ENCODE measurements at regions not wholly inside any gene's neighbourhood (a gene's known extent, or its start where the extent isn't known, plus 50 kb on each side); places are given as distances from the start of the nearest gene placed in this dataset.

GRCh38 chr15:45866616-45867015 lies 231.8 kb downstream of the SQOR start:
- Mint-ChIP-seq H3K27me3 (no peaks in the 10 kb centered on the region), H3K4me3 (ENCODE audit: low read depth) (no peak overlapping the region), H3K9me3 (ENCODE audit: low read depth) (peaks cover 3% of the 10 kb centered on the region), H3K4me1 (ENCODE audit: low read depth) (peaks cover 23% of the 10 kb centered on the region), H3K36me3 (ENCODE audit: insufficient read depth) (peaks cover 8% of the 10 kb centered on the region), H3K27ac (no peak overlapping the region)
- no peak for TF ChIP-seq CTCF (IDR thresholded peaks at IDR 0.05; ENCODE audit: unreplicated experiment)
- DNase-seq (ENCODE audit: low spot score, unreplicated experiment), result no peak

DNA sequence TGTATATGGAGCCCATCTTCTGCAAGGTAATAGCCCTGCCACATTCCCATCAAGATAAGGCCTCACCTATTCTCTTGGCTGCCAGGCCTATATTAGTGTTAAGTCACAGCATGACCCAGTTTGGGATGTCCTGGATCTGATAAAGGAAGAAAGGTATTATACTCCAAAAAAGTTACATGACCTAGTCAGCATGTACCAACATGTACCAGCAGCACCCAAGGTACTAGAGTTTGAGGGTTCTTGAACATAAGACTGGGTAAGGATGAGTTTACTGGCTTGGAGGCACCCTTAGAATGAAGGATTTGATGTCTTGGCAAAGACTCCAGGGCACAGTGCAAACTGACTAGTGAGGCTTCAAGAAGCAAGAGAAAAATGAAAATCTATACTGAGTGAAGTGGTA lies 232.5 kb downstream of the SQOR start:
- no peak for TF ChIP-seq CTCF (IDR thresholded peaks at IDR 0.05; ENCODE audit: unreplicated experiment)
- no peaks in the 10 kb centered on the region for H3K27me3 Mint-ChIP-seq
- H3K36me3 Mint-ChIP-seq (ENCODE audit: insufficient read depth), result peaks cover 11% of the 10 kb centered on the region
- H3K27ac Mint-ChIP-seq, result no peak overlapping the region
- no peak for DNase-seq (ENCODE audit: low spot score, unreplicated experiment)
- peaks cover 10% of the 10 kb centered on the region for H3K9me3 Mint-ChIP-seq (ENCODE audit: low read depth)
- no peak overlapping the region for H3K4me3 Mint-ChIP-seq (ENCODE audit: low read depth)
- H3K4me1 Mint-ChIP-seq (ENCODE audit: low read depth), result peaks cover 23% of the 10 kb centered on the region

DNA sequence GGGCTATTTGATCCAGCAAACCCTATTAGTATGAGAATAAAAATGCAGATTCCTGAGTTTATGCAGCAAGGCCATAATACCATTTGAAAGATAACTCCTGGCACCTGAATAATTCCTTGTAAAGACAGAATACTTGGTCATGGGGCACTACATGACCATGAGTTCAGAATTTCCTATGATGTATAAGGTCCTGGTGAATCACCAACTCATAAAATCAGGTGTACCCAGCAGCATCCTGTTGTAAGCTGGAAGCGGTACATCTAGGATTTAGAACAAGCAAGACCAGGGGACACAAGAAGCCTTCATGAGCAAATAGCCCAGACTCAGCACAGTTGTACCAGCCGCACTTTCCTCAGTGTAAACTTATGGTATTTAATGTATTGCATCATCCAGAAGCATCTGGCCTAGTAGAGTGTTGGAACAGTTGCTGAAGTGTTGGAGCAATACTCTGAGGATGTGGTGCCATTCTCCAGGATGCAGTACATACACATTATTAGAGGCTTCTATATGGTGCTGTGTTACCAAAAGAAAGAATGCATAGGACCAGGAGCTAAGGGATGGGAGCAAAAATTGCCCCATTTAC lies 233.4 kb downstream of the SQOR start:
- peaks cover 11% of the 10 kb centered on the region for H3K36me3 Mint-ChIP-seq (ENCODE audit: insufficient read depth)
- no peak overlapping the region for H3K27ac Mint-ChIP-seq
- peaks cover 16% of the 10 kb centered on the region for H3K9me3 Mint-ChIP-seq (ENCODE audit: low read depth)
- peaks cover 23% of the 10 kb centered on the region for H3K4me1 Mint-ChIP-seq (ENCODE audit: low read depth)
- no peaks in the 10 kb centered on the region for H3K27me3 Mint-ChIP-seq
- DNase-seq (ENCODE audit: low spot score, unreplicated experiment), result no peak
- no peak overlapping the region for H3K4me3 Mint-ChIP-seq (ENCODE audit: low read depth)
- TF ChIP-seq CTCF (IDR thresholded peaks at IDR 0.05; ENCODE audit: unreplicated experiment), result no peak

DNA sequence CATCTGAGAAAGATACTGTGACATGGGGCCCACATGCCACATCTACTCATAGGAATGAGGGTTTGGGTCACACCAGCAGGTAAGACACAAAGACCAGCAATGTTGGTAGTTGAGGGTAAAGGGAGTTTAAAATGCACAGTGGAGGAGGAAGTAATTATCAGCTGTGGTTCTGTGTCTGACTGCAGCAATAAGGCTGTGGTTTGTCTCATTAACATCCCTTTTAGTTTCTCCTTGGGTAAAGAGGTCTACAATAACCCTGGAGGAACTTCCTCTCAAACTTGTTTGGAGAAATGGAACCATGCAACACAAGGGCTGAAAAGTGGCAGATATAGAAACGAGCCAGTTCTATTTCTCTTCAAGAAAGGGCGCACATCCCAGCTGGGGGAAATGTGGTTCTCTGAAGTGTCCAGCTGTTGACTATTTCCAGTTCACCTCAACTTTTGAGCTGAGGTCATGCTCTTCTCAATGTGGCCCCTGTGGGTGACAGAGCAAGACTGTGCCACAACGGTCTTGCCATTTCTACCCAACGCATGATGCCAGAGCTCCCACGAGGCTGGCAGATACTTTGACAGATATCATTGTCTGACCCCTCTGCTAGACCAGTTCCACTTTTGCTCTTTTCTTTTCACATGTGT lies 234.3 kb downstream of the SQOR start:
- TF ChIP-seq CTCF (IDR thresholded peaks at IDR 0.05; ENCODE audit: unreplicated experiment), result no peak
- no peak for DNase-seq (ENCODE audit: low spot score, unreplicated experiment)
- H3K4me3 Mint-ChIP-seq (ENCODE audit: low read depth), result no peak overlapping the region

GRCh38 chr15:45871121-45871855 lies 236.5 kb downstream of the SQOR start:
- H3K27me3 Mint-ChIP-seq, result no peaks in the 10 kb centered on the region
- peaks cover 11% of the 10 kb centered on the region for H3K4me1 Mint-ChIP-seq (ENCODE audit: low read depth)
- peaks cover 31% of the 10 kb centered on the region for H3K9me3 Mint-ChIP-seq (ENCODE audit: low read depth)
- no peak for TF ChIP-seq CTCF (IDR thresholded peaks at IDR 0.05; ENCODE audit: unreplicated experiment)
- peaks cover 21% of the 10 kb centered on the region for H3K36me3 Mint-ChIP-seq (ENCODE audit: insufficient read depth)
- no peak for DNase-seq (ENCODE audit: low spot score, unreplicated experiment)
- H3K4me3 Mint-ChIP-seq (ENCODE audit: low read depth), result no peak overlapping the region
- peak overlapping the region; percentile 27 for H3K27ac Mint-ChIP-seq

More for the DNA sequence above, 234.3 kb downstream of the SQOR start:
- no peak overlapping the region for H3K27ac Mint-ChIP-seq
- H3K9me3 Mint-ChIP-seq (ENCODE audit: low read depth), result peaks cover 19% of the 10 kb centered on the region
- peaks cover 14% of the 10 kb centered on the region for H3K36me3 Mint-ChIP-seq (ENCODE audit: insufficient read depth)
- peaks cover 14% of the 10 kb centered on the region for H3K4me1 Mint-ChIP-seq (ENCODE audit: low read depth)
- H3K27me3 Mint-ChIP-seq, result no peaks in the 10 kb centered on the region

Measured in progenitor cell of endocrine pancreas (in vitro differentiated cells).